SK-N-SH (cell line): ENCODE measurements at regions not wholly inside any gene's neighbourhood (a gene's known extent, or its start where the extent isn't known, plus 50 kb on each side); places are given as distances from the start of the nearest gene placed in this dataset.

Experiments
- CTCF ChIP-seq: fragments of 200-600 bp; sonication (generic); IDR thresholded peaks from 2 replicates; pipeline ENCODE4 v1.6.1; 2017; ENCODE audit warnings: antibody characterized with exemption, mild to moderate bottlenecking, moderate library complexity
- EP300 ChIP-seq, 2 experiments: IDR thresholded peaks; 2 replicates each; pipeline versions ENCODE4 v1.4.0 to v1.6.1; 2012; ENCODE audit warnings: borderline replicate concordance in 1 of 2, low read depth in 1 of 2, low read length in 1 of 2
- RCOR1 ChIP-seq: fragments of 150-350 bp; IDR thresholded peaks from 2 replicates; pipeline ENCODE4 v1.6.1; 2017; ENCODE audit warnings: antibody characterized with exemption, low read length
- ZBTB33 ChIP-seq: IDR thresholded peaks from 2 replicates; pipeline ENCODE4 v1.4.0; 2012; ENCODE audit warnings: low read depth, borderline replicate concordance

- TF ChIP-seq CTCF (no peak), ZBTB33 (no peak), RCOR1 (no peak), EP300 (IDR thresholded peaks at IDR 0.05; ENCODE audit: borderline replicate concordance in 1 of 2, low read depth in 1 of 2, low read length in 1 of 2) (no peak)
These were observed 107.1 kb downstream of the EBLN1 start for GRCh38 chr10:22110761-22111160.
